Transverse colon (tissue), 4 donors: ENCODE measurements at regions not wholly inside any gene's neighbourhood (a gene's known extent, or its start where the extent isn't known, plus 50 kb on each side); places are given as distances from the start of the nearest gene placed in this dataset.

Experiments
- DNase-seq: peaks from one replicate; pipeline ENCODE4 v3.0.0-alpha.2; 2019
- H3K27ac ChIP-seq, 4 donors: fragments of 200-600 bp; sonication (generic); 2 replicates each; pipeline ENCODE4 v1.5.1; 2016 to 2018; ENCODE audit warnings: inconsistent platforms in 4 of 4
- H3K27me3 ChIP-seq: fragments of 200-600 bp; sonication (generic); 2 replicates; pipeline ENCODE4 v1.5.1; 2017; ENCODE audit warnings: inconsistent platforms
- H3K36me3 ChIP-seq, 4 donors: fragments of 200-600 bp; sonication (generic); 2 replicates each; pipeline ENCODE4 v1.5.1; 2017 to 2019; ENCODE audit warnings: inconsistent platforms in 4 of 4
- H3K4me1 ChIP-seq, 4 donors: fragments of 200-600 bp; sonication (generic); 2 replicates each; pipeline ENCODE4 v1.5.1; 2017 to 2020; ENCODE audit warnings: inconsistent platforms in 4 of 4
- H3K4me3 ChIP-seq, 4 donors: fragments of 200-600 bp; sonication (generic); 1 replicate in 1 of 4; 2 replicates in 3 of 4; pipeline versions ENCODE4 v1.5.1 to v1.6.1; 2017 to 2019; ENCODE audit warnings: inconsistent platforms in 4 of 4
- H3K9me3 ChIP-seq, 2 donors: fragments of 200-600 bp; sonication (generic); 2 replicates each; pipeline ENCODE4 v1.5.1; 2017 to 2019; ENCODE audit warnings: inconsistent platforms in 2 of 2
- CTCF ChIP-seq, 5 experiments: fragments of 200-600 bp in 3 of 5; fragments of 450-650 bp in 2 of 5; sonication (generic) in 3 of 5; IDR thresholded peaks; 1 replicate in 2 of 5; 2 replicates in 3 of 5; pipeline ENCODE4 v1.5.1; 2016 to 2017; ENCODE audit warnings: antibody characterized with exemption in 5 of 5, inconsistent platforms in 3 of 5, mild to moderate bottlenecking in 2 of 5, moderate library complexity in 1 of 5
- EP300 ChIP-seq: sonication (generic); formaldehyde crosslinking; IDR thresholded peaks from one replicate; pipeline ENCODE4 v1.6.1; 2017; ENCODE audit warnings: antibody characterized with exemption, low read depth
- POLR2A ChIP-seq: fragments of 450-650 bp; IDR thresholded peaks from one replicate; pipeline ENCODE4 v1.6.1; 2016; ENCODE audit warnings: antibody characterized with exemption, mild to moderate bottlenecking, moderate library complexity
- POLR2AphosphoS5 ChIP-seq, 3 donors: sonication (generic); formaldehyde crosslinking; IDR thresholded peaks; one replicate each; pipeline ENCODE4 v1.6.1; 2016; ENCODE audit warnings: antibody characterized with exemption in 3 of 3
- WGBS, 2 donors: methylation state at CpG; one replicate each; pipeline ENCODE4 v1.1.5; 2018; ENCODE audit warnings: low coverage in 1 of 2; 5-methylcytosine and 5-hydroxymethylcytosine counted together
- in situ Hi-C, 4 donors: fragments of 200-750 bp; cut with MboI; loops; one replicate each; pipeline versions ENCODE4 v1.15.0 to v1.15.1; 2017; ENCODE audit warnings: low sequenced_read_pairs in 3 of 4, low pct_ligation_motif_present in 1 of 4, low pct_unique_long_range_greater_than_20kb in 1 of 4
- intact Hi-C: fragments of 100-400 bp; cut with DNase I; formaldehyde crosslinking; loops from one replicate; pipeline ENCODE4 v1.15.1; 2023; ENCODE audit warnings: low total_unique reads

GRCh38 chr3:162842549-162843216 lies 1346.1 kb downstream of the OTOL1 start:
- 43 to 50% methylated on average over 4 of the region's 4 CpGs for WGBS, 2 donors
- TF ChIP-seq POLR2A (no peak), POLR2AphosphoS5 (IDR thresholded peaks at IDR 0.05) (no peak), EP300 (no peak), CTCF (IDR thresholded peaks at IDR 0.05) (no peak)
- H3K9me3 ChIP-seq = no peaks in the 10 kb centered on the region
- in situ Hi-C loops = no loop called here
- no peaks in the 10 kb centered on the region for H3K27me3 ChIP-seq
- no peak overlapping the region for H3K4me3 ChIP-seq
- DNase-seq = peak; percentile 11
- H3K4me1 ChIP-seq = peaks cover 0 to 9% (median 2%) of the 10 kb centered on the region in 4 donors
- H3K36me3 ChIP-seq = no peaks in the 10 kb centered on the region
- H3K27ac ChIP-seq = peak overlapping the region in 1 of 4 donors; percentile 38
- intact Hi-C loops = no loop called here

DNA sequence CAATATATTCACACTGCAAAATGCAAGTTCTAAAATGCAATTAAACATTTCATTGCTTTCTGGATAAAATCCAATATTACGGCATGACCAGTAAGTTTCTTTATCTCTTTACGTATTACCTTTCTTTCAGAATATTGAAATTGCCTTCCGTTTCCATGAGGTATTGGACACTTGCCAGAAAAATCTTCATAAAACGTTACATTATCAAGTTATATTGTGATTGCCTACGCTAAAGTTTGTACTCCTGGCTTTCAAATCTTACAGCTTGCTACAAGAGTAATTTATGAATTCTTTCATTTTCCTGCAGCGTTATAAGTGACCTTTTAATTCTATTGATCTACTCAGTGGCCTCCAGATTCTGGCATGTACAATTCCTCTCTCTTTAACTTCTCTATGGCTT lies 1349.3 kb downstream of the OTOL1 start:
- no peak for TF ChIP-seq POLR2A
- TF ChIP-seq EP300 = no peak
- TF ChIP-seq CTCF (IDR thresholded peaks at IDR 0.05) = no peak
- no peak for TF ChIP-seq POLR2AphosphoS5 (IDR thresholded peaks at IDR 0.05)
- in situ Hi-C loops (no loop called here), intact Hi-C loops (no loop called here)
- Histone ChIP-seq H3K27ac (no peak overlapping the region), H3K27me3 (no peaks in the 10 kb centered on the region), H3K4me3 (no peak overlapping the region), H3K4me1 (peaks cover 0 to 9% (median 2%) of the 10 kb centered on the region in 4 donors), H3K9me3 (no peaks in the 10 kb centered on the region), H3K36me3 (no peaks in the 10 kb centered on the region)
- no peak for DNase-seq
- WGBS, 2 donors = 23 to 53% methylated on average over 6 of the region's 6 CpGs

- no peak overlapping the region for H3K27ac ChIP-seq
- intact Hi-C loops (no loop called here), in situ Hi-C loops (no loop called here)
- peaks cover 0 to 9% (median 2%) of the 10 kb centered on the region in 4 donors for H3K4me1 ChIP-seq
- DNase-seq = no peak
- TF ChIP-seq POLR2AphosphoS5 (IDR thresholded peaks at IDR 0.05) (no peak), EP300 (no peak), CTCF (IDR thresholded peaks at IDR 0.05) (peak in 1 of 5 experiments; percentile 29)
- no peak overlapping the region for H3K4me3 ChIP-seq
- H3K36me3 ChIP-seq = no peaks in the 10 kb centered on the region
- no peaks in the 10 kb centered on the region for H3K9me3 ChIP-seq
- H3K27me3 ChIP-seq = no peaks in the 10 kb centered on the region
Observed at GRCh38 chr3:162847511-162847910, 1350.9 kb downstream of the OTOL1 start.

DNA sequence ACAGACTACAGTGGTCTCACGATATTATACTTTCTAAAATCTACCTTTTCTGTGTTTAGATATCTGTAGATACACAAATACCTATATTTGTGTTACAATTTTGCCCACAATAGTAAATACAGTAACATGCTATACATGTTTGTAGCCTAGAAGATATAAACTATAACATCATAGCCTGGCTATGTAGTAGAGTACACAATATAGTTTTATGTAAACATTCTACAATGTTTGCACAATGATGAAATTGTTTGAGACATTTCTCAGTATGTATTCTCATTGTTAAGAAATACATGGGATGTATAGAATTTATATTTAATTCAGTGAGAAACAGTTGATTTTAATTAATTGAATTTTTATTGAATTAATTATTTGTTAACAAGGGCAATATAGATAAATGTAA lies 1367.0 kb downstream of the OTOL1 start:
- Histone ChIP-seq H3K4me1 (no peaks in the 10 kb centered on the region), H3K4me3 (no peak overlapping the region), H3K27me3 (no peaks in the 10 kb centered on the region), H3K36me3 (no peaks in the 10 kb centered on the region), H3K27ac (no peak overlapping the region), H3K9me3 (peaks cover 5 to 6% of the 10 kb centered on the region in 2 donors)
- in situ Hi-C loops (no loop called here), intact Hi-C loops (no loop called here)
- no peak for TF ChIP-seq EP300
- TF ChIP-seq POLR2A = no peak
- TF ChIP-seq CTCF (IDR thresholded peaks at IDR 0.05) = no peak
- TF ChIP-seq POLR2AphosphoS5 (IDR thresholded peaks at IDR 0.05) = no peak
- WGBS, 2 donors = 88 to 92% methylated on average over 1 of the region's 1 CpG
- no peak for DNase-seq
